ENCODE measurements at regions not wholly inside any gene's neighbourhood (a gene's known extent, or its start where the extent isn't known, plus 50 kb on each side); places are given as distances from the start of the nearest gene placed in this dataset.

DNA sequence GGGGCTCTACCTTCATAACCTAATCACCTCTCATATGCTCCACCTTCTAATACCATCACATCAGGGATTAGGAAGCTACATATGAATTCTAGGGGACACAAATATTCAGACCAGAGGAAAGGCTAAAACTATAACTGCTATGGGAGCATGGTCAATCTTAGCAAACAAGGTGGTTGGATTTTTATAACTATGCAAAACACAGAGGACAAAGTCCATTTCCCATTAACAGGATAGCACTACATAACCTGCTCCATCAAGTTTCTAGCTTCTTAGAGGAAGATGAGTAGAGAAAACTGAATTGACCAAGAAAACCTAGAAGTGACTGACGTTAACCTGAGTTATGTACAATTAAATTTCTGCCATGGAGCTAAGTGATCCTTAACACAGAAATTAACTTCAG is 398.6 kb downstream of the TBL1XR1 start:
- no peak for DNase-seq (ENCODE audit: extremely low read depth, low read depth)

DNA sequence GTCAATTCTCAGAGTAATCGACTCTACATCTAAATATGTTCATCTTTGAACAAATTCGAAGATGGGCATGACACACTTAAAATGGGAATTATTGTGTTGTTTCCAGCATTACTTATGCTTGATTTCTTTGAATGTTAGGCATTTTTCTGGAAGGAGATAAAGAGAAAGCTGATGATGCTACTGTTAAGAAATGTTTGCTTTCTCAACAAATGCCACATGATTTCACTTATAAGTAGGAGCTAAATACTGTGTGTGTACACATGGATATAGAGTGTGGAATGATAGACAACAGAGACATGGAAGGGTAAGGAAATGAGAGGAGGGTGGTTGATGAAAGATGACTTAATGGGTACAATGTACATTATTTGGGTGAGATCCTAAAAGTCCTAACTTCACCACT is 400.9 kb downstream of the TBL1XR1 start:
- no peak for DNase-seq (ENCODE audit: extremely low read depth, low read depth)

DNA sequence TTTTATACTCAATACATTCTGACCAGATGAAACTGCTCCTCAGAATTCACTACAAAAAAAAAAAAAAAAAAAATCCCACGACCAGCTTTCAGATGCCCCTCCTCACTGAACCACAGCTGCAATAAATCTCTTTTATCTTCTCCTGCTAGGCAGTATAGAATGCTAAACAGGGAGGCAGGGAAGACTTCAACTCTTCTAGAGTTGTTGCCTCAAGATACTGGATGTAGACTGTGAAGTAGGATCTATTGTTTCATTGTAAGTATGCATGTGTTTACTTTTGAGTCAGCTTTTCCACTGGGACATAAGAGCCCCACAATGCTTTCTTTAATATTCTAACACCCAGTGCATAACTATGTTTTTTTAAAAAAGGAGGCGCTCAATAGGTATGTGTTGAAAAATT is 401.4 kb downstream of the TBL1XR1 start:
- DNase-seq (ENCODE audit: extremely low read depth, low read depth) = no peak

DNA sequence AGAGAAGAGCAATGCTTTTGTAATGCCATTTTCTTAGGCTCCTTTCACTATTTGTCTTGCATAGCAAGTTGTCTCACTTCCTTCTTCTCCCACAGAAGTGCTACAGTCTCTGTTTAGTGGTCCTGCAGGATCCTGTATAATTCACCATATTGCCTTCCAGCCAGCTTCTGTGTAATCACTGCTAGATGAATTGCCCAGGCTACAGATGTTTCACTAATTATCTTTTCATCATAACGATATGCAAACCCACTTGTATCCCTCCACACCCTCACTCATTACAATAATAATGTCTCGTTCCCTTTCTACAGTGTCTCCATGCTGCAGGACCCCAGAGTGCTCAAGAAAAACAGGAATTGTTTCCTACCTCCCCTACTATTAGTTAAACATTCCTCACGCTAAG is 402.9 kb downstream of the TBL1XR1 start:
- no peak for DNase-seq (ENCODE audit: extremely low read depth, low read depth)

DNA sequence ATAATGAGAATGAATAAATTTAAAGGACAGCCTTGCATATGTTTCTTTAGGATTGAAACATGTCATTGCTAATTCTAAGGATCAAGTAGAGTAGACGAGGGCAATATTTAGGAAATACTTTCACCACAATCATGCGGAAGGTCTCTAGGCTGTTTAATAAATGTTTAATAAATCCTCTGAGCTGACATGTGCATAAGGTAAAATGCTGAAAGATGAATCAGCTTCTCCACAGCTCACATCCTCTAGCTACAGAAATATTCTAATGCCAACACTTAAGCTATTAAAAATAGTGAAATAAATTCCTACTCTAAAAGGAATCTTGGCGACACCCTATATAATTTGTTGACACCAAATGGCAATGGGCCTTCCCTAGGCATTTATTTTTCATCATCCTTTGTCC is 407.3 kb downstream of the TBL1XR1 start:
- no peak for DNase-seq (ENCODE audit: extremely low read depth, low read depth)

DNA sequence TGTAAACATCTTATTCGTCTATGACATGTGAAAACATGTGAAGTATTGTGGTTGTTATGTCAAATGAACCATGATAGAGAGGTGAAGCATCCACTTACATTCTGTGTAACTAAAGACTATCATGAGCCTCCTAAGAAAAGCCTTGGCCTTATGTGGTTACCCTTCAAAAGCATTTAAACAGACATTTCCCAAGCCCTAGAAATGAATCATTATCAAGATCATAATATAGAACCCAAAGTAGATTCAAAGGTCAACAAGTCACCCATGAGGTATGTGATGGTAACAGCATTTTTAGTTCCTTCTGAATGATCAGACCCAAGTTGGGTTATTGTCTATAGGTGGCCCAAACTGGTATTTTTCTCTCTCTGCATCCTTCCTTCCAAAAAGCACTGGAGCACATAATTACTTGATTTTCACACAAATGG is 408.0 kb downstream of the TBL1XR1 start:
- no peak for DNase-seq (ENCODE audit: extremely low read depth, low read depth)

DNA sequence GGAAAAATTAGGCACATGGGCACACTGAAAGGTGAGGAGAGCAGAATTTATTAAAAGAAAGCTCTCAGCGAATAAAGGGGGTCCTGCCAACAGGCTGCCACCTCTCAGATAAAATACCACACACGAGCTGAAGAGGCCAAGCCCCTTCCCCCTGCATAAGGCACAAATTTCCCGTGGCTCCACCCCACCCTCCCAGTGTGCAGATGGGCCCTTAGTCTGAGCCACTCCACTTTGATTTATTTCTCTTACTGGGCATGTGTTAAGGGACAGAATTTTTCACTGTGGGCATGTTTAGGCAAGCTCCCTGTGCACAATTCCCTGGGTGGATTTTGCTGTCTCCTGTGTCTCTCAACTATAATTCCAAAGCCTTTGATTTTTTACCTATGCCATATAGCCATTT is 409.8 kb downstream of the TBL1XR1 start:
- no peak for DNase-seq (ENCODE audit: extremely low read depth, low read depth)

DNA sequence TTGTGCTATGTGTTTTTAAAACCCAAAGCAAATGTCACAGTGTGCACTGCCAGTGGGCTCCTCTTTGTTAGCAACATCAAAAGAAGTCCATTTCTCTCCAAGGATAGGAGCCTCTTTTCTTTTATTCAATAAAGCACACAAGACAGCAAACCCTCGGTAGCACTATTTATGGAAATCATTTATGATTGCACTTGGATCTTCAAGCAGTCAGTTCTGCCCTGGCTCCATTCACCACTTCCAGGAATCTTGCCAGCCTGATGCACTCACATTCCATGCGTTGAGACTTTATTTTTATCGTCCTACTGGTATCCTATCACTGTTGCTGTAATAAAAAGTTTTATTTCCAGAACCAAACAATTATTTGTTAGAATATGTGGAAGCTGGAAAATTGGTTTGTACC is 412.1 kb downstream of the TBL1XR1 start:
- DNase-seq (ENCODE audit: extremely low read depth, low read depth) = no peak

DNA sequence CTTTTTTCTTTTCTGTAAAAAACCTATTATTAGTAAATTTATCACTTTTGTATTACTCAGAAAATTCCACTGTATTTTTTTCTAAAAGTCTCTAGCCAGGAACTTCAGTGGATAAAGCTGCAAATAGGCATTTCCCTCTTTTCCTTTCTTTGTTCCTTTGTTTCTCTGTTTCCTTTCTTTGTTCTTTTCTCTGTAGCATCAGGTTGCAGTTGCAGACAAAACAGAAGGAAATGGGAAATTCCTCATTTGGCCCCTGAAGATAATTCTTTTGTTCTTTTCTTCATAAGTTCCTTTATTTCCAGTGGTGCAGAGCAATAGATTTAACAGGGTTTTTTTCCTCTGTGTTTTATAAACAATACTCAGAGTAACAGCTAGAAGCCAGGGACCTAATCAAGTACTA is 416.5 kb downstream of the TBL1XR1 start:
- no peak for DNase-seq (ENCODE audit: extremely low read depth, low read depth)

DNA sequence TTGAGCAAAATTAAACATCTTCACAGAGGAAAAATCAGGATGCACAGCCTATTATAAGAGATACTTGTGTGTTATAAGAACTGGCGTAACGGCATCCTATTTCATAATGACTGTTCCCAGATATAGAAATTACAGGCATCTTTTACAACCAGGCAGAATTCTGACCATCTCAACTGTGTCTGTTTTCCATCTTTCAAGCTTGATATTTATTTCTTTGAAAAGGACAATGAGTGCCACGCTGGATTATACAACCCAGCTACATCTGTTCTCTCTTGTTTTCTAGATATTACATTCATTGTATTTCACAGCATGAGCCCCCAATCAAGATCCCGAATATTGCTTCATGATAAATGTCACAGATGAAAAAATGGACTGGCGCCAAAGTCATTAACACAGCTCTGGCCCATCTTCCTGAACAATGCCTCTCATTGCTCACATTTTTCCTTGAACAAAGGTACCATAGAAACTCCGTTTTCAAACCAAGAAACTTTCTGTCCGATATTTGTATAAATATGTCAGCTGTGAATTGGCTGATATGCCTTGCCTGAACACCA is 420.6 kb downstream of the TBL1XR1 start:
- no peak for DNase-seq (ENCODE audit: extremely low read depth, low read depth)

DNA sequence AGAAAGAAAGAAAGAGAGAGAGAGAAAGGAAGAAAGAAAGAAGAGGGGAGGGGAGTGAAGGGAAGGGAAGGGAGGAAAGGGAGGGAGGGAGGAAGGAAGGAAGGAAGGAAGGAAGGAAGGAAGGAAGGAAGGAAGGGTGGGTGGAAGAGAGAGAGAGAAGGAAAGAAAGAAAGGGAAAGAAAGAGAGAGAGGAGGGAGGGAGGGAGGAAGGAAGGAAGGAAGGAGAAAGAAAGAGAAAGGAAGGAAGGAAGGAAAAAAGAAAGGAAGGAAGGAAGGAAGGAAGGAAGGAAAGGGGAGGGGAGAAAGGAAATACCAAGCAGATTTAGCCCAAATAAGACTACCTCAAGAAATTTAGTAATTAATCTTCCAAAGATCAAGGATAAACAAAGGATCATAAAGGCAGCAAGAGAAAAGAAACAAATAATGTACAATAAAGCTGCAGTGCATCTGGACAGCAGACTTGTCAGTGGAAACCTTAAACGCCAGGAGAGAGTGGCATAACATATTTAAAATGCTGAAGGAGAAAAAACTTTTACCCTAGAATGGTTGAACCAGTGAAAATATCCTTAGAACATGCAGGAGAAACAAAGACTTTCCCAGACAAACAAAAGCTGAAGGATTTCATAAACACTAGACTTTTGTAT is 427.6 kb downstream of the TBL1XR1 start:
- DNase-seq (ENCODE audit: extremely low read depth, low read depth) = no peak

DNA sequence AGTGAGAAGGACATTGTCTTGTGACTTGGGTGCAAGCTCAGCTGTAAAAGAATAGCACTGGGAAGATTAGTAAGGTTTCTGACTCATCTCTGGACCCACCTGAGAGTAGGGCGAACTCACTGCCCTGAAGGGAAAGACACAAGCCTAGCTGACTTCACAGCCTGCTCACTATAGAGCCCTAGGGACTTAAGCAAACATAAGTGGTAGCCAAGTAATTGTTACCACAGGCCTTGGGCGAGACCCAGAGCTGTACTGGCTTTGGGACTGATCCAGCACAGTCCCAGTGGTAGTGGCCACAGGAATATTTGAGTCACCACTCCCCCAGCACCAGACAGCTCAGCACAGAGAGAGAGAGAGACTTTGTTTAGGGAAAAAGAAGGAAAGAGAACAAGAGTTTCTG is 429.9 kb downstream of the TBL1XR1 start:
- no peak for DNase-seq (ENCODE audit: extremely low read depth, low read depth)

DNA sequence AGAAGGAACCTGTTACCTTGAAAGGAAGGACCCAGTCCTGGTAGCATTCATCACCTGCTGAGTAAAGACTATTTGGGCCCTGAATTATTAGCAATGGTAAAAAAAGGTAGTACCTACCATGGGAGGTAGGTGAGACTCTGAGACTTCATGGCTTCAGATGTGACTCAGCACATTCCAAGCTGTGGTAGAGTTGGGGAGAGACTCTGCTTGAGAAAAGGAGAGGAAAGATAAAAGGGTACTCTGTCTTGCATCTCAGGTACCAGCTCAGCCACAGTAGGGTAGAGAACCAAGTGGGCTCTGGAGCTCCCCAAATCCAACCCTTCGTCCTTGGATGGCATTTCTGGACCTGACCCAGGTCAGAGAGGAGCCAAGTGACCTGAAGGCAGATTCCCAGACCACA is 430.4 kb downstream of the TBL1XR1 start:
- no peak for DNase-seq (ENCODE audit: extremely low read depth, low read depth)

DNA sequence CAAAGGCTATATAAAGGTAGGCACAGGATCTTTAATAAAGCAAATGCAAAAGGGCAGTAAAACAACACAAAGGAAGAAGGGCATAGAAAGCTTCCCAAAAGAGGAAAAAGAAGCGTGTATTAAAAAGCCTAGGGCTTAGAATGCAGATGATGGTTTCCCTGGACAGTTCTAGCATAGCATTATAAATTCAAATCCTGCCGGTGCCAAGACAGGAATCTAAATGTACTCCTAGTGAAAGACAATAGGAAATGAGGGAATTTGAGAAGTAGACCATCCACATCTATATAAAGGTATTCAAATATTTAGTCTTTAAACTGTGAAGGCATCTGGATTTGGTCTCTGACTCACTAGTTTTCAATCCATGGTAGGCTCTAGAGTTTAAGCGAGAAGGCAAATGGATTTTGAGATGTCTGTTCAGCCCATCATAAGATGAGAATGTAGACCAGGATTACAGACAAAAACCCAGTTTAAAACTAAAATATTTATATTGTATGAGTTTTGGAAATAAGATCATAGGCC is 431.8 kb downstream of the TBL1XR1 start:
- no peak for DNase-seq (ENCODE audit: extremely low read depth, low read depth)

DNA sequence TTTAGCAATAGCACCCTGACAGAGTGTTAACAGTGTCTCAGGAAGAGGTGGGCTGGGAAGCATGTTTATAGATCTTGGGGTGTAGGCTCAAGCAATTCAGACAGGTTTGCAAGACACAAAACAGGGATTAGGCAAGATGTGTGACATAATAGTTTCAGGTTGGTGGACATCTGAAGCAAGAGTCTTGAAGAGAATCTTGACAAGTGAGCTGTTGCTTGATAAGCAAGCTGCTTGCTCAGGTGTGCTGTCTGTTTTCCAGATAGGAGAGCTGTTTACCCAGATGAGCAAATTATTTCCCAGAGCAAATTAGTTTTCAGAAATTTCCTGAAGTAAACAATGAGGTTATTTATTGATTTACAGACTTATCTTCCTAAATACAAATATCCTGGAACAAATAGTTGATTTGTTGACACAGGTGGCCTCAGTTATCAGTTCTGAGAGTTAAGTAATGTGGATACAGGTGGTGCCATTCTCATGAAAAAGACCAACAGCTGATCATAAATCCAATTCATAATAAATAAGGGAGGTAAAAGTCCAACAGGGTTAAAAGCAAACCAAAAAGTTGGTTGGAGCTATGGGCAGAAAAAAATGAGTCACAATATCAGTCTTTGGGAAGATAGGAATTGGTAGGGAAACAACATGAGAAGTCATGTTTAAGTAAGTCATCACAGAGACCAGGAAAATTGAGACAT is 437.3 kb downstream of the TBL1XR1 start:
- no peak for DNase-seq (ENCODE audit: extremely low read depth, low read depth)

DNA sequence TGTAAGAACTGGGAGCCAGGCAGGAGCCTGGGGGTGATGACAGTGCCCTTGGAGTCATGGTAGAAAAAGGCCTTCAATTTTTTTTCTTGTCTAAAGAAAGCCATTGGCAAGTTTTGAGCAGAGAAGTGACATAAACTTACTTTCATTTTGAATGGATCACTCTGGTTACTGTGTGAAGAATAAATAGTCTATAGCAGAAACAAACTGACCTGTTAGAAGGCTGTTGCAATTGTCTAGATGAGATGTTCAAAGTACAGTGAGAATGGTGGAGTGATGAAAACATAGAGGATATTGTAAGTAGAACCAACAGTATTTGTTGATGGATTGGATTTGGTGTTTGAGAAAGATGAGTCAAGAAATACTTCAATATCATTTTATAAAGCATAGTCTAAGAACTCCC is 439.9 kb downstream of the TBL1XR1 start:
- DNase-seq (ENCODE audit: extremely low read depth, low read depth) = no peak

DNA sequence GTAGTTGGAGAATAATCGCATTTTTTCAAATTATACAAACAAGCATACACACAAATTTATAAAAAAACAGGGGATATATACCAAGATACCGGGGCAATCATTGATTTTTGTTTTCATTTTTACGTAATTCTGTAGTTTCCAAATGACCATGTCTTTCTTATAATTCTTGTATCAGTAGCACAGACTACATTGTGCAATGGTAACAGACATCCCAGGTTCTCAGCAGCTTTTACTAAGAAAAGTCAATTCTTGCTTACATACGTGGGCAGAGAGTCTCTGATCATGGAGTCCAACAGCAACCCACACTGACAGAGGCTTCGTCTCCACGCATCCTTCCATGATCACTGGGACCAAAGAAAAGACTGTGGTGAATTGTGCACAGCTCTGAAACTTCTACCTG is 441.3 kb downstream of the TBL1XR1 start:
- no peak for DNase-seq (ENCODE audit: extremely low read depth, low read depth)

DNA sequence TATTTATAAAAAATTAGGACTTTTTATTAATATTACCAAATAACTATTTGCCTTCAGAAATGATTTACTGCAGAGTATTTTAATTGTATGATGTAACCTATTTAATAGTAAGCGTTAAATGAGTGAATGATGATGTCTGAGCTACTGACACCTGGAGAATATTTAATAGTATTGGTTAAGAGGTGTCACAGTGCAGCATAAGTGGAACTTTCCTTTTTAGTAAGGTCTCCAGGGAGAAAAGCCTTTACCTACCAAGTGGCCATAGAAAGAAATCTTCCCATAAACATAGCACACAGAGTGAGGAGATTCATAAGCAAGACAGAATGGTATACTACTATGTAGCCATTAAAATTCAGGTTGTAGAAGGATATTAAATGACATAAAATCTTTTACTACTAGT is 441.7 kb downstream of the TBL1XR1 start:
- no peak for DNase-seq (ENCODE audit: extremely low read depth, low read depth)

DNA sequence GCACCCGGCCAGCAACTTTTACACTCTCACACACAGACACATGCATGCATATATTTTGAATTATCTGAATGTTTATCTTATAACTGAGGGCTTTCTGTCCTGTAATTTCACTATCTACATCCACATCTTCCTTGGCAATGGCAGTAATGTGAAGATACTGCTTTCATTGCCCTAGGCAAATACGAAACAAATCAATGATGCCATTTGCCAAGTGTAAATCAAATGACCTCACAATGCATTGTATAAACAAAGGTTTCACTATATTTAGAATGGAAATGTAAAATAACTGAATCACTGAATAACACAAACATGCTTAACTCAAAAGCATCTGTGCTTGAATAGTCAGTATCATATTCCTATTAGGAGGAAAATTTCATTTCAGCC is 455.6 kb downstream of the TBL1XR1 start:
- DNase-seq (ENCODE audit: extremely low read depth, low read depth) = no peak

DNA sequence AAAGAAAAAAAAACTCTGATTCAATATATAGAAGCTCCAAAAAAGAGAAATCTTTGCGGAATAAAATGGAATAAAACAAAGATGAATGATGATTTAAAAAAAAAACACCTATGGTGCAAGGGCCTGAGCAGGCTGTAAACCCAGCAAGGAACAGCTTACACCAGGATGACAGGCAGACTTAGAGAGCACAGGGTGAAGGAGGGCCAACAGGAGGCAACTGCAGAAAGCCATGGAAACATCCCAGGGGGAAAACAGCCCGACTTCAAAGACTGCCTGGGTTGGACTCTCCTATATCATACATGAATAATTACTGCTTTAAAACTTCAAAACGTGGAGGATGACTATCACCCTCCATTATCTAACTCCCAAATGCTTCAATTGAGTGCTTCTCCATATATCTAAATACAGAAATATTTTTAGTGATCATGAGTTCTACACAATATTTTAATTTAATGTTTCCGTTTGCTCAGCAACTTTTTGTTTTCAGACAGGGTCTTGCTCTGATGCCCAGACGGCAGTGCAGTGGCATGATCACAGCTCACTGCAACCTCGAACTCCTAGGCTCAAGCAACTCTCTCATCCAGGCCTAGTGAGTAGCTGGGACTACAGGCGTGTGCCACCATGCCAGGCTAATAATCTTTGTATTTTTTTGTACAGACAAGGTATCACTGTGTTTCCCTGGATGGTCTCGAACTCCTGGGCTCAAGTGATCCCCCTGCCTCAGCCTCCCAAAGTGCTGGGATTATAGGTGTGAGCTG is 456.2 kb downstream of the TBL1XR1 start:
- DNase-seq (ENCODE audit: extremely low read depth, low read depth) = no peak

DNA sequence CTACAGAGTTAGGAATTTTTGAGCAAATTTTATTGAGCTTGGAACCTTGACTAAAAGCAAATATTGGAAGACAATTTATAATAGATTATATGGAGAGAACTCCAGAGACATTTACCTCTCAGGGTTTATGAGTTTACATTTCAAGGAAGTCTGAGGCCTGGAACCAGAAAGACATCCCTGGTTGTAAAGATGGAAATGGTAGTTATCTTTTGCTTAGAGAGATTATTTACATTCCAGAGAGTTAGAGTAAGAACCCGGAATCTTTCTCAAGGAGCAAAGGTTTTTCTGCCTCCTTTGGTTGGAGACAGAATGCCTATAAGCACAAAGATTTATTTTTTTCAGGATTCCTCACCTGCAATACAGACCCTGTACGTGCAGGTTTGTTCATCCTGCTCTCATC is 458.1 kb downstream of the TBL1XR1 start:
- no peak for DNase-seq (ENCODE audit: extremely low read depth, low read depth)
